Effector memory CD4-positive, alpha-beta T cell (primary cell): ENCODE measurements at regions not wholly inside any gene's neighbourhood (a gene's known extent, or its start where the extent isn't known, plus 50 kb on each side); places are given as distances from the start of the nearest gene placed in this dataset.

ENCODE experiments used
- DNase-seq, 3 donors: peaks; one replicate each; pipeline ENCODE4 v3.0.0-alpha.2; 2020
- H3K27ac ChIP-seq: 2 replicates; pipeline ENCODE4 v1.7.0; 2013; ENCODE audit warnings: mild to moderate bottlenecking, low read length, moderate library complexity; ENCODE audit not compliant: insufficient read depth, poor library complexity, severe bottlenecking
- H3K27me3 ChIP-seq: replicated peaks from 2 replicates; pipeline ENCODE4 v1.7.0; 2013; ENCODE audit warnings: mild to moderate bottlenecking, low read length; ENCODE audit not compliant: insufficient read depth, control insufficient read depth, poor library complexity, severe bottlenecking
- H3K36me3 ChIP-seq: 2 replicates; pipeline ENCODE4 v1.7.0; 2013; ENCODE audit warnings: mild to moderate bottlenecking, low read length, moderate library complexity; ENCODE audit not compliant: control insufficient read depth, insufficient read depth
- H3K4me1 ChIP-seq: 2 replicates; pipeline ENCODE4 v1.7.0; 2013; ENCODE audit warnings: low read length, mild to moderate bottlenecking; ENCODE audit not compliant: control insufficient read depth, insufficient read depth, poor library complexity, severe bottlenecking
- H3K4me3 ChIP-seq: 2 replicates; pipeline ENCODE4 v1.7.0; 2013; ENCODE audit warnings: low read length, low read depth, mild to moderate bottlenecking; ENCODE audit not compliant: insufficient read depth, poor library complexity, severe bottlenecking
- H3K9me3 ChIP-seq: 2 replicates; pipeline ENCODE4 v1.7.0; 2013; ENCODE audit warnings: mild to moderate bottlenecking, low read length, moderate library complexity; ENCODE audit not compliant: control insufficient read depth

DNA sequence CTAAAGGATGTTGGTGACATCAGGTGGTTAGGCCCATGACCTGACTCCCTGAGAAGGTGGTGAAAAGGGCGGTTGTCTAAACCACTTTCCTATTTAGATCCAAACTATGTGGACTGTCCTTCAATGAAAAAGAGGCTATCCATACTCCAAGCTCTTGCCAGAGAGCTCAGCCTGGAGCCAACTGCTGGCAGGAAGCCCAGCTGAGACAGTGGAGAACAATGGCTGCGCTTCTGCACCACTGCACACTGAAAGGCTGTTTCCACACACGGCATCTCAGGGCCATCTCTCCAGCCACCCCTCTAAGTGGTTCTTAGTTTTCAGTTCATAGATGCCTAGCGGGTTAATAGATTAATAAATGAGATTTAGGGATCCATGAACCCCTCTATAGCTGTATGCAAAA lies 488.8 kb upstream of the ZMIZ1 start:
- no peak for DNase-seq
- H3K27me3 ChIP-seq, result no peaks in the 10 kb centered on the region

DNA sequence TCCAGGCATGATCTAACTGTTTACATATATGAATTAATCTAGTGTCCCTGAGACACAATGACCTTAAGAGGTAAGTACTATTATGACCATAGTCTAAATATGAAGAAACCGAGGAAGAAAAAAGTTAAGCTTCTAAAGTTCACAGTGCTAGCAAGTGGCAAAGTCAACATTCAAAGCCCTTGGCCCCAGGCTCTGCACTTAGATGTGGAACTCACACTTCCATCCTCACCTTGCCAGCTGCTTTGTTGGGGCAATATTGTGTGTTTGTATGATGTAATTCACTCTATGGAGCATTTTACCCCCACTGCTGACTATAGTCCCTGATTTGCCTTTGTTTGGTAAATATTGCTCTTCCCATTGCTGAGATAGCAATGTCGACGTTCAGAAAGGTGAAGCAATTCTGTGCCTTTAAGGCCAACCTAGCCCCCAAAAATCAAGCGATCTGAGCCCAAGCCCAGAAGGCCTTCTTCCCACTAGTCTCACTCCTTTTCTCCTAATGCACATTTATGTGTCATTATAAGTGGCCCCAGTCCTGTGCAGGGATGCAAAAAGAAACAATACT lies 487.6 kb upstream of the ZMIZ1 start:
- no peak for DNase-seq
- H3K27me3 ChIP-seq, result no peaks in the 10 kb centered on the region
- H3K4me1 ChIP-seq, result no peaks in the 10 kb centered on the region
- H3K4me3 ChIP-seq, result no peak overlapping the region
- no peaks in the 10 kb centered on the region for H3K9me3 ChIP-seq
- H3K27ac ChIP-seq, result no peak overlapping the region
- H3K36me3 ChIP-seq, result no peaks in the 10 kb centered on the region

More for the DNA sequence above, 488.8 kb upstream of the ZMIZ1 start:
- no peaks in the 10 kb centered on the region for H3K9me3 ChIP-seq
- no peak overlapping the region for H3K4me3 ChIP-seq
- no peaks in the 10 kb centered on the region for H3K36me3 ChIP-seq
- H3K4me1 ChIP-seq, result no peaks in the 10 kb centered on the region
- no peak overlapping the region for H3K27ac ChIP-seq

DNA sequence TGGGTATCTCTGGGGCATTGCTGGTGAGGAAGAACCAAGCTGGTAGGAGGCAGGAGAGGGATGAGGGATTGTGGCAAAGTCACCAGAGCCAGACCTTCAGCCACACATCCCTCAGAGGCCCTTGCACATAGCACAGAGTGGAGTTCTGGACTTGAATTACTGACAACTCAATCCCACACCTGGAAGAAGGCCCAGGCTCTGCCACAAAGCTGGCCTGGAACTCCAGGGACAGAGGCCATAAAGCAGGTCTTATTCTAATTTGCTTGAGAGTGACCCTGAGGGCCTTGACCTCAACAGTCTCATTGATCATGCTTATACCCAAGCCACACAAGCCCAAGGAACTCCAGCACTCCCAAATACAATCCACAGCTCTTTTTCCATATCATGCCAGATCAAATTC lies 486.2 kb upstream of the ZMIZ1 start:
- no peaks in the 10 kb centered on the region for H3K4me1 ChIP-seq
- no peak overlapping the region for H3K4me3 ChIP-seq
- H3K27me3 ChIP-seq, result no peaks in the 10 kb centered on the region
- H3K36me3 ChIP-seq, result no peaks in the 10 kb centered on the region
- no peak overlapping the region for H3K27ac ChIP-seq
- no peak for DNase-seq
- H3K9me3 ChIP-seq, result no peaks in the 10 kb centered on the region

DNA sequence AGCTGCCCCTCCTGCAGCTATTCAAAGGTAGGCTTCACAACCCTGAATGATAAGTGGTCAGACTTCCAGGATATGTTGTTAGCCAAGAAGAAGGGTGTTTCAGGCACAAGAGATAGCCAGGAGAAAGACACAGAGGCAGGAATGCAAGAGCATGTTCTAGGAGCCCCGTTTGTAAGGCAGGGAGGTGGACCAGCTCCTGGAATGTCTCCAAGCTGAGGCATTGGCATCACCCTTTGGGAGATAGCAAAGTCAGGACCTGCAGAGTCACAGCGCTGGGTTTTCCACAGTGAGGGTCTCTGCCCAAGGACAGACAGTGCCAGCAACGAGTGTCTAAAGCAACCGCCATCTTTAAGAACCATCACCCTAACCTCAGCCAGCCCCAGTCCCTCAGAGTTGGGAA lies 484.5 kb upstream of the ZMIZ1 start:
- Histone ChIP-seq H3K27ac (no peak overlapping the region), H3K4me3 (no peak overlapping the region), H3K9me3 (no peaks in the 10 kb centered on the region), H3K4me1 (no peaks in the 10 kb centered on the region), H3K27me3 (no peaks in the 10 kb centered on the region), H3K36me3 (no peaks in the 10 kb centered on the region)
- DNase-seq, result no peak

DNA sequence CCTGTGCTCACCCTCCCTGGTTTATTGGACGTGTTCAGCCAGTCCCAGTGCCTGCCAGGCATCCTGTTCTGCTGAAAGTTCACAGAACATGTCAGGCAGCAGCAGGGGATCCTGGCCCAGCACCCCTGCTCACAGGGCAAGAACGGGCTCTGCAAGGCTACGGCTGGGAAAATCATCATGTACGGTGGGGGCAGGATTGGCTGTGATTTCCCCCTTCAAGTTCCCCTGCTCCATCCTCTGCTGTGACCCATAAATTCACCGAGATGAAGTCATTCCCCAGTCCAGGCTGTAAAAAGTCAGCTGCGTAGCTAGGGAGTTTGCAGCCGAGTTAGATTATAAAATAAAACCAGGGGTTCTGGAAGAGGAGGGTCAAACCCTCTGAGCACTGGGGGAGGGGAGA lies 484.1 kb upstream of the ZMIZ1 start:
- Histone ChIP-seq H3K9me3 (no peaks in the 10 kb centered on the region), H3K27me3 (no peaks in the 10 kb centered on the region), H3K4me1 (no peaks in the 10 kb centered on the region), H3K27ac (no peak overlapping the region), H3K36me3 (no peaks in the 10 kb centered on the region), H3K4me3 (no peak overlapping the region)
- DNase-seq, result no peak

DNA sequence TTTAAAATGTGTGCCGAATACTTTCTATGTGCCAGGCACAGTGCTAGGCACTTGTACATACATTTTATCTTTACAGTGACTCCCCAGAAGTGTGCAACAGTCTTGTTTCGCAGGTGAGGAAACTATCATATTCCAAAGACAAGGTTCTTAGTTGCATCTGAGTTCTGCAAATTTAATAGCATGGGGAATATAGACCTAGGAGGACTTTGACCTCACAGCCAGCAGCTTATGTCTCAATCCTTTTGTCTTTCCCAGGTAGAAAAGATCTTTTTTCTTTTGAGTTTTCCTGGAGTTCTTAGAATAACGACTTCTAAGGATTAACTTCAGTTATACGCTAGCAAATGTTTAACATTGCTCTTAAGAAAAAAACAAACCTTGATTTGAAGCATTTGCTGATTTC lies 482.8 kb upstream of the ZMIZ1 start:
- Histone ChIP-seq H3K4me1 (no peaks in the 10 kb centered on the region), H3K27ac (no peak overlapping the region), H3K27me3 (no peaks in the 10 kb centered on the region), H3K36me3 (no peaks in the 10 kb centered on the region), H3K9me3 (no peaks in the 10 kb centered on the region), H3K4me3 (no peak overlapping the region)
- no peak for DNase-seq

DNA sequence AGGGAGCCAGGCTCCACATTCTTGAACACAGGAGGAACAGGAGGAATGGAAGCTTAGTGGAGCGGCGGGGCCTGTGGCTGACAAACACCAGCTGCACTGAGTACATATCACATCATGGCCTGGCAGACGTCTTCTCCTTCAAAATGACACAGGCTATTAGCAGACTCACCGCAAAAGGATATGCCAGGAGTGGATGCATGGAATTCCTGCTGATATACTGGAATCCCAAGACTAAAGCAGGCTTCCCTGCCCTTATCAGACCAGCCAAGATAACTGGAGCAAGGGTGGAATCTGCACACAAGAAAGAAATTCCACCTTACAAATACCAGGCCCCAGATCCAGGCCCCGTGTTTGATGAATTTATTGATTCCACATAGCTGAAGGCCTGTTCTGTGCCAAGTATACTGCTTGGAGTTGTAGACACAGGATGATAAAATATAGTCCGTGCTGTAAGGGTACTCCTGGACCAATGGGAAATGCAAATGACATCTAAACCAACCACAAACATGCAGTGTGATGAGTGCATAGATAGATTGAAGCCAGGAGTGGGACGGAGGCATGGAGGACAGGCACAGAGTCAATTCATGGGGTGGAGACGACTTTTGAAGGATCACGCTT lies 480.5 kb upstream of the ZMIZ1 start:
- no peaks in the 10 kb centered on the region for H3K4me1 ChIP-seq
- no peak for DNase-seq
- no peak overlapping the region for H3K27ac ChIP-seq
- H3K9me3 ChIP-seq, result no peaks in the 10 kb centered on the region
- no peaks in the 10 kb centered on the region for H3K36me3 ChIP-seq
- no peak overlapping the region for H3K4me3 ChIP-seq
- H3K27me3 ChIP-seq, result no peaks in the 10 kb centered on the region

DNA sequence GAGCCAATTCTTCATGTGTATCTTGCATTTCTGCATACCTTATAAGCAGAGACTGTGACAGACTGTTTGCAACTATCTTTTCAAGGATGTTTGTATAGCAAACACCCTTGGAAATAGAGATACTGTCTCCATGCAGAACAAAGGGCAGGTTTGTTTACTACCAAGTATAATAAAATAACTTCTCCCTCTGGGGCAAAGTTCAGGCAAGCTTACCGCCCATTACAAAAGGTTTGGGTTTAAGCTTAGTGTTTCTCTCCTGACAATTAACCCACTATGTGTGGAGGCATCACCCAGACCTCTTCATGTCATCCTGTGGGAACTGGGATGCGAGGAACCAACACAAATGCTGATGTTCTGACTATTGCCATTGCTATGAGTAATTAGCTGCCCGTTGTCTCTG lies 479.1 kb upstream of the ZMIZ1 start:
- Histone ChIP-seq H3K27ac (no peak overlapping the region), H3K27me3 (no peaks in the 10 kb centered on the region), H3K4me1 (no peaks in the 10 kb centered on the region), H3K36me3 (no peaks in the 10 kb centered on the region), H3K4me3 (no peak overlapping the region), H3K9me3 (no peaks in the 10 kb centered on the region)
- DNase-seq, result no peak

DNA sequence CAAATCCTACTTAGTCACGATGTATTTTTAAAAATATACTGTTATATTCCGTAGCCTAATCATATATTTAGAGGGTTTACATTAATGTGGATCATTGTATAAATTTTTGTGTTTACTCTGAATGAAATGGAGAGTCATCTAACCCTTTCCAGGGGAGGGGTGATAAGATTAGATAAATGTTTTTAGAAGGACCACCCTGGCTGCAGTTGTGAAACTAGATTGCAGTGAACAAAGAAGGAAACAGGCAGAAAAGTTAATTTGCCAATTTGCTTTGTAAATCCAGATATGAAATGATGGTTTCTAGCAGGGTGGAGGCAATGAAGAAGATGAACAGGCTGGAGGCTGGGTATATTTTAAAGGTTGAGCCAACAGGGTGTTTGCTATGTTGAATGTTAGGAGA lies 477.7 kb upstream of the ZMIZ1 start:
- Histone ChIP-seq H3K9me3 (no peaks in the 10 kb centered on the region), H3K4me1 (no peaks in the 10 kb centered on the region)
- DNase-seq, result no peak

DNA sequence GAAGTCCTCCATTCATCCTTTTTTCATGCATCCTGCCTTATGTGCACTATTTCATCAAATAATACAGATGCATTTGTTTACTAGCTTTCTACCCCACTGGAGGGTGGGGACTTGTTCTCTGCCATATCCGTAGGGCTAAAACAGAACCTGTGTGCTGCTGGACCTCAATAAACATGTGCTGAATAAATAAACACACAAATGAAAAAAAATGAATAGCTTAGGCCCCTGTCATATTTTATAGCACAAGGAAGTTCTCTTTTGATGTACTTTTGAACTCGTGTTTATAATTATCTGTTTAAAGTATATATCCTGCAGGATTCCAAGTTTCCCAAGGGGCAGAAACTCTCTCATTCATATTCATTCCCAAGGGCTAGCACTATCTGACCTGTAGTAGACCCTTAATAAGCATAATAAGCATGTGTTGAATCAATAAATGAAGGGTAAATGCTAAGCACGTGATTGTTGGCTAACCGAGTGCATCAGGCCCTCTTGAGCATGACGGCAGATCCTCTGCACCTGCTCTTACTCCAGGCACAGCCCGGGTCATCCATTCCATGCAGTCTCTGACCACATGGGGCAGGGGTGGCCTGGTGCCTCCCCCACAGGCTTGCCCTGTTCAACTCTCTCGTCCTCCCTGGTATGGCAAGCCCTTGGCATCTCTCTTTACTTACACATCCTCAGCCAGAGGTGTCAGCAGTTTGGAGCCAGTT lies 474.1 kb upstream of the ZMIZ1 start:
- Histone ChIP-seq H3K27me3 (no peaks in the 10 kb centered on the region), H3K36me3 (no peaks in the 10 kb centered on the region), H3K27ac (no peak overlapping the region), H3K4me1 (no peaks in the 10 kb centered on the region), H3K9me3 (no peaks in the 10 kb centered on the region), H3K4me3 (no peak overlapping the region)
- no peak for DNase-seq

More for the DNA sequence above, 477.7 kb upstream of the ZMIZ1 start:
- Histone ChIP-seq H3K27me3 (no peaks in the 10 kb centered on the region), H3K4me3 (no peak overlapping the region), H3K36me3 (no peaks in the 10 kb centered on the region), H3K27ac (no peak overlapping the region)
